GM12865 (cell line): ENCODE measurements at regions not wholly inside any gene's neighbourhood (a gene's known extent, or its start where the extent isn't known, plus 50 kb on each side); places are given as distances from the start of the nearest gene placed in this dataset.

Source experiments
- DNase-seq: peaks from one replicate; pipeline ENCODE4 v3.0.0; 2010; ENCODE audit warnings: low read depth
- H3K4me3 ChIP-seq: 2 replicates; pipeline ENCODE4 v1.5.1; 2011; ENCODE audit warnings: mild to moderate bottlenecking, low read depth, low read length, control low read depth
- CTCF ChIP-seq: IDR thresholded peaks from 2 replicates; pipeline ENCODE4 v1.5.1; 2011; ENCODE audit warnings: low read length, control low read depth, low read depth, inconsistent platforms; ENCODE audit not compliant: insufficient read depth; ENCODE audit errors: missing control alignments

GRCh38 chr17:79520167-79521165 is 90.4 kb downstream of the RBFOX3 start:
- no peak overlapping the region for H3K4me3 ChIP-seq
- TF ChIP-seq CTCF: no peak
- no peak for DNase-seq

GRCh38 chr17:79519601-79520000 is 91.2 kb downstream of the RBFOX3 start:
- no peak for TF ChIP-seq CTCF
- DNase-seq: no peak

GRCh38 chr17:79518585-79519523 is 92.0 kb downstream of the RBFOX3 start:
- no peak for TF ChIP-seq CTCF
- H3K4me3 ChIP-seq: no peak overlapping the region
- no peak for DNase-seq

More at GRCh38 chr17:79519601-79520000, 91.2 kb downstream of the RBFOX3 start:
- no peak overlapping the region for H3K4me3 ChIP-seq

GRCh38 chr17:79517827-79518584 is 92.8 kb downstream of the RBFOX3 start:
- no peak for TF ChIP-seq CTCF
- H3K4me3 ChIP-seq: no peak overlapping the region
- DNase-seq: no peak

GRCh38 chr17:79515646-79516571 is 94.9 kb downstream of the RBFOX3 start:
- no peak for TF ChIP-seq CTCF
- DNase-seq: no peak
- no peak overlapping the region for H3K4me3 ChIP-seq
